IMR-90 (cell line): ENCODE measurements at regions not wholly inside any gene's neighbourhood (a gene's known extent, or its start where the extent isn't known, plus 50 kb on each side); places are given as distances from the start of the nearest gene placed in this dataset.

Source experiments
- ATAC-seq: fragments of 200-7000 bp; cut with Tn5 transposase; 2 replicates; pipeline ENCODE4 v1.9.1; 2020; ENCODE audit warnings: low read depth, mild to moderate bottlenecking, moderate library complexity
- BruUV-seq: library from RNA; stranded (reverse); fragments of 400-500 nt; replicated peaks from 2 replicates; lab custom pipeline; 2021; lab: Mats Ljungman, UMichigan
- CTCF ChIA-PET: fragments of 300-600 bp; formaldehyde crosslinking; extraction: SDS; loops from one replicate; lab custom pipeline; 2021; ENCODE audit warnings: antibody characterized with exemption; lab: Yijun Ruan, JAX
- POLR2A ChIA-PET: fragments of 300-600 bp; sonication (Branson Sonifier 250); formaldehyde crosslinking; loops from one replicate; lab custom pipeline; 2022; ENCODE audit warnings: antibody characterized with exemption; ENCODE audit not compliant: unreplicated experiment; lab: Charles Lee
- DNase-seq: peaks from one replicate; pipeline ENCODE4 v3.0.0; 2013
- H2AFZ ChIP-seq: replicated peaks from 2 replicates; pipeline ENCODE3; 2013; ENCODE audit warnings: low read length, mild to moderate bottlenecking; ENCODE audit not compliant: poor library complexity
- H2AK5ac ChIP-seq: 2 replicates; pipeline ENCODE4 v1.6.1; 2013; ENCODE audit warnings: low read depth, low read length, inconsistent platforms
- H2AK9ac ChIP-seq: replicated peaks from 2 replicates; pipeline ENCODE3; 2013; ENCODE audit warnings: mild to moderate bottlenecking, low read depth, low read length, moderate library complexity; ENCODE audit not compliant: poor library complexity
- H2BK120ac ChIP-seq: 2 replicates; pipeline ENCODE4 v1.6.1; 2013; ENCODE audit warnings: low read depth, low read length, inconsistent platforms
- H2BK15ac ChIP-seq: 3 replicates; pipeline ENCODE4 v1.6.1; 2013; ENCODE audit warnings: low read depth, low read length, inconsistent platforms
- H2BK20ac ChIP-seq: 2 replicates; pipeline ENCODE4 v1.6.1; 2013; ENCODE audit warnings: low read depth, mild to moderate bottlenecking, inconsistent platforms, low read length, moderate library complexity
- H2BK5ac ChIP-seq: 2 replicates; pipeline ENCODE4 v1.6.1; 2013; ENCODE audit warnings: mild to moderate bottlenecking, low read depth, low read length, inconsistent platforms; ENCODE audit not compliant: poor library complexity, severe bottlenecking
- H3K14ac ChIP-seq: replicated peaks from 2 replicates; pipeline ENCODE4 v1.6.1; 2013; ENCODE audit warnings: low read depth, low read length, inconsistent platforms
- H3K18ac ChIP-seq: 2 replicates; pipeline ENCODE4 v1.6.1; 2013; ENCODE audit warnings: low read depth, low read length, control low read depth
- H3K23ac ChIP-seq: 2 replicates; pipeline ENCODE4 v1.6.1; 2013; ENCODE audit warnings: low read depth, low read length, inconsistent platforms
- H3K27ac ChIP-seq: 2 replicates; pipeline ENCODE4 v1.5.1; 2013; ENCODE audit warnings: mild to moderate bottlenecking, control low read depth, low read length; ENCODE audit not compliant: insufficient read depth
- H3K27me3 ChIP-seq: 2 replicates; pipeline ENCODE4 v1.6.1; 2013; ENCODE audit warnings: low read length; ENCODE audit not compliant: control insufficient read depth, insufficient read depth
- H3K36me3 ChIP-seq: 2 replicates; pipeline ENCODE4 v1.6.1; 2013; ENCODE audit warnings: low read length, mixed read lengths; ENCODE audit not compliant: control insufficient read depth, insufficient read depth
- H3K4ac ChIP-seq: 2 replicates; pipeline ENCODE4 v1.6.1; 2013; ENCODE audit warnings: low read depth, low read length, inconsistent platforms
- H3K4me1 ChIP-seq: 2 replicates; pipeline ENCODE4 v1.6.1; 2013; ENCODE audit warnings: low read length, mixed read lengths; ENCODE audit not compliant: control insufficient read depth, insufficient read depth
- H3K4me2 ChIP-seq: 2 replicates; pipeline ENCODE4 v1.6.1; 2013; ENCODE audit warnings: low read depth, mild to moderate bottlenecking, control low read depth, low read length, moderate library complexity
- H3K4me3 ChIP-seq: 2 replicates; pipeline ENCODE4 v1.5.1; 2013; ENCODE audit warnings: low read depth, mild to moderate bottlenecking, control low read depth, low read length, moderate library complexity; ENCODE audit not compliant: insufficient read depth
- H3K56ac ChIP-seq: 2 replicates; pipeline ENCODE4 v1.6.1; 2013; ENCODE audit warnings: low read length, inconsistent platforms; ENCODE audit not compliant: insufficient read depth; ENCODE audit errors: extremely low read depth
- H3K79me1 ChIP-seq, 2 experiments: 2 replicates each; pipeline ENCODE4 v1.6.1; 2013; ENCODE audit warnings: low read length in 2 of 2, inconsistent platforms in 1 of 2, low read depth in 1 of 2
- H3K9ac ChIP-seq: 2 replicates; pipeline ENCODE4 v1.6.1; 2013; ENCODE audit warnings: low read depth, low read length, control low read depth
- H3K9me1 ChIP-seq: 2 replicates; pipeline ENCODE4 v1.6.1; 2013; ENCODE audit warnings: low read length, inconsistent platforms; ENCODE audit not compliant: insufficient read depth
- H3K9me3 ChIP-seq: 2 replicates; pipeline ENCODE4 v1.6.1; 2013; ENCODE audit warnings: low read length; ENCODE audit not compliant: control insufficient read depth, insufficient read depth
- H4K20me1 ChIP-seq: 2 replicates; pipeline ENCODE4 v1.6.1; 2013; ENCODE audit warnings: low read length, inconsistent platforms; ENCODE audit not compliant: insufficient read depth
- H4K5ac ChIP-seq: 2 replicates; pipeline ENCODE4 v1.6.1; 2013; ENCODE audit warnings: mild to moderate bottlenecking, low read depth, low read length, control low read depth
- H4K8ac ChIP-seq, 2 experiments: 2 replicates each; pipeline ENCODE4 v1.6.1; 2013; ENCODE audit warnings: low read depth in 2 of 2, low read length in 2 of 2, control low read depth in 1 of 2, inconsistent platforms in 1 of 2
- H4K91ac ChIP-seq: 2 replicates; pipeline ENCODE4 v1.6.1; 2013; ENCODE audit warnings: low read depth, low read length, inconsistent platforms; ENCODE audit not compliant: insufficient read depth
- BHLHE40 ChIP-seq: fragments of 150-350 bp; IDR thresholded peaks from 2 replicates; pipeline ENCODE4 v1.6.1; 2016; ENCODE audit warnings: mild to moderate bottlenecking, low read depth, low read length
- CEBPB ChIP-seq: IDR thresholded peaks from 2 replicates; pipeline ENCODE4 v1.6.1; 2012; ENCODE audit warnings: low read depth, low read length, improper control_type of control experiment
- CHD1 ChIP-seq: IDR thresholded peaks from 2 replicates; pipeline ENCODE4 v1.6.1; 2012; ENCODE audit warnings: low read depth, low read length, improper control_type of control experiment
- FOS ChIP-seq: fragments of 150-350 bp; IDR thresholded peaks from 2 replicates; pipeline ENCODE4 v1.6.1; 2016; ENCODE audit warnings: low read depth, low read length
- MAFK ChIP-seq: IDR thresholded peaks from 2 replicates; pipeline ENCODE4 v1.6.1; 2012; ENCODE audit warnings: low read depth, low read length, improper control_type of control experiment
- MAZ ChIP-seq: IDR thresholded peaks from 2 replicates; pipeline ENCODE4 v1.6.1; 2012; ENCODE audit warnings: low read depth, mild to moderate bottlenecking, low read length, improper control_type of control experiment, moderate library complexity, borderline replicate concordance
- MXI1 ChIP-seq: IDR thresholded peaks from 2 replicates; pipeline ENCODE4 v1.6.1; 2012; ENCODE audit warnings: low read depth, mild to moderate bottlenecking, low read length, moderate library complexity, borderline replicate concordance
- POLR2A ChIP-seq: IDR thresholded peaks from 2 replicates; pipeline ENCODE4 v1.6.1; 2012; ENCODE audit warnings: mild to moderate bottlenecking, low read depth, low read length
- RAD21 ChIP-seq: IDR thresholded peaks from 2 replicates; pipeline ENCODE4 v1.6.1; 2012; ENCODE audit warnings: low read length, improper control_type of control experiment
- RCOR1 ChIP-seq: IDR thresholded peaks from 2 replicates; pipeline ENCODE4 v1.6.1; 2012; ENCODE audit warnings: mild to moderate bottlenecking, low read length, improper control_type of control experiment; ENCODE audit not compliant: insufficient replicate concordance
- SMC3 ChIP-seq: fragments of 150-350 bp; IDR thresholded peaks from 2 replicates; pipeline ENCODE4 v1.6.1; 2016; ENCODE audit warnings: low read depth, mild to moderate bottlenecking, antibody characterized with exemption, low read length, moderate library complexity
- WGBS, 2 experiments: methylation state at CpG; one replicate each; pipeline versions ENCODE4 v1.1.5 to v1.1.7; 2013; ENCODE audit warnings: missing lambda C conversion rate in 2 of 2; ENCODE audit not compliant: insufficient read length in 1 of 2; ENCODE audit errors: extremely low coverage in 2 of 2; 5-methylcytosine and 5-hydroxymethylcytosine counted together
- dilution Hi-C: fragments of 300-500 bp; cut with HindIII; formaldehyde crosslinking; loops from one replicate; pipeline ENCODE4 v1.14.3; 2018; ENCODE audit warnings: low sequenced_read_pairs; ENCODE audit not compliant: unreplicated experiment
- in situ Hi-C: fragments of 300-500 bp; cut with MboI; formaldehyde crosslinking; loops from 3 replicates; pipeline ENCODE4 v1.14.3; 2019; ENCODE audit warnings: low sequenced_read_pairs, inconsistent platforms, mixed read lengths
- intact Hi-C: fragments of 100-400 bp; cut with micrococcal nuclease; formaldehyde crosslinking; loops from 2 replicates; pipeline ENCODE4 v1.10.0; 2022
- TF ChIP-seq, protein P1 (sequence below): fragments of 150-350 bp; IDR thresholded peaks from 2 replicates; pipeline ENCODE4 v1.6.1; 2016; ENCODE audit warnings: low read depth, mild to moderate bottlenecking, low read length, moderate library complexity, borderline replicate concordance
- TF ChIP-seq, protein P2 (sequence below): conservative IDR thresholded peaks from 2 replicates; pipeline ENCODE4 v1.5.1; 2012; ENCODE audit warnings: mild to moderate bottlenecking, low read depth, low read length, improper control_type of control experiment
- TF ChIP-seq, protein P3 (sequence below): fragments of 150-350 bp; IDR thresholded peaks from 2 replicates; pipeline ENCODE4 v1.6.1; 2017; ENCODE audit warnings: mild to moderate bottlenecking, antibody characterized with exemption, low read length, low read depth

DNA sequence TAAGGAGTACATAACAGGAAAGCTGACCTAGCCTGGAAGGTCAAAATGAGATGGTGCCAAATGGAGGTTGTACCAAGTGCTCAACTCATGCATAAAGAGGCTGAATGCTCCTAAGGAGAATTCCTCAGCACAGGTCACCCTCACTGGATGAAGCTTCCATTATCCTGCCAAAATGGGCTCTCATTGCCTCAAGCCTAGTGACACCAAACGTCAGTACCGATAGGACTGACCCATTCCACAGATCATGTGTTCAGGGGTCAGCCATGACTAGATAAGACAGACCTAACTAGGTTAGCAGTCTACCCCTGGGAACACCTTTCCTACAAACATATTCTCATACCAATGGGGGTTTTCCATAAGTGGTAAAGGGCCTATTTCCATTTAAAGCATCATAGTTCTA is 160.7 kb downstream of the MEX3B start:
- H4K91ac ChIP-seq: no peak overlapping the region
- DNase-seq: no peak
- TF ChIP-seq, protein P1, sequence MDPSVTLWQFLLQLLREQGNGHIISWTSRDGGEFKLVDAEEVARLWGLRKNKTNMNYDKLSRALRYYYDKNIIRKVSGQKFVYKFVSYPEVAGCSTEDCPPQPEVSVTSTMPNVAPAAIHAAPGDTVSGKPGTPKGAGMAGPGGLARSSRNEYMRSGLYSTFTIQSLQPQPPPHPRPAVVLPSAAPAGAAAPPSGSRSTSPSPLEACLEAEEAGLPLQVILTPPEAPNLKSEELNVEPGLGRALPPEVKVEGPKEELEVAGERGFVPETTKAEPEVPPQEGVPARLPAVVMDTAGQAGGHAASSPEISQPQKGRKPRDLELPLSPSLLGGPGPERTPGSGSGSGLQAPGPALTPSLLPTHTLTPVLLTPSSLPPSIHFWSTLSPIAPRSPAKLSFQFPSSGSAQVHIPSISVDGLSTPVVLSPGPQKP: no peak
- TF ChIP-seq POLR2A: no peak
- TF ChIP-seq SMC3: no peak
- TF ChIP-seq MAZ: no peak
- TF ChIP-seq CEBPB: no peak
- TF ChIP-seq, protein P2, sequence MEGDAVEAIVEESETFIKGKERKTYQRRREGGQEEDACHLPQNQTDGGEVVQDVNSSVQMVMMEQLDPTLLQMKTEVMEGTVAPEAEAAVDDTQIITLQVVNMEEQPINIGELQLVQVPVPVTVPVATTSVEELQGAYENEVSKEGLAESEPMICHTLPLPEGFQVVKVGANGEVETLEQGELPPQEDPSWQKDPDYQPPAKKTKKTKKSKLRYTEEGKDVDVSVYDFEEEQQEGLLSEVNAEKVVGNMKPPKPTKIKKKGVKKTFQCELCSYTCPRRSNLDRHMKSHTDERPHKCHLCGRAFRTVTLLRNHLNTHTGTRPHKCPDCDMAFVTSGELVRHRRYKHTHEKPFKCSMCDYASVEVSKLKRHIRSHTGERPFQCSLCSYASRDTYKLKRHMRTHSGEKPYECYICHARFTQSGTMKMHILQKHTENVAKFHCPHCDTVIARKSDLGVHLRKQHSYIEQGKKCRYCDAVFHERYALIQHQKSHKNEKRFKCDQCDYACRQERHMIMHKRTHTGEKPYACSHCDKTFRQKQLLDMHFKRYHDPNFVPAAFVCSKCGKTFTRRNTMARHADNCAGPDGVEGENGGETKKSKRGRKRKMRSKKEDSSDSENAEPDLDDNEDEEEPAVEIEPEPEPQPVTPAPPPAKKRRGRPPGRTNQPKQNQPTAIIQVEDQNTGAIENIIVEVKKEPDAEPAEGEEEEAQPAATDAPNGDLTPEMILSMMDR: no peak
- no peak for TF ChIP-seq CHD1
- TF ChIP-seq RCOR1: no peak
- no peak for TF ChIP-seq RAD21
- TF ChIP-seq MXI1: no peak
- TF ChIP-seq MAFK: no peak
- no peak for TF ChIP-seq FOS
- no peak for TF ChIP-seq BHLHE40
- TF ChIP-seq, protein P3, sequence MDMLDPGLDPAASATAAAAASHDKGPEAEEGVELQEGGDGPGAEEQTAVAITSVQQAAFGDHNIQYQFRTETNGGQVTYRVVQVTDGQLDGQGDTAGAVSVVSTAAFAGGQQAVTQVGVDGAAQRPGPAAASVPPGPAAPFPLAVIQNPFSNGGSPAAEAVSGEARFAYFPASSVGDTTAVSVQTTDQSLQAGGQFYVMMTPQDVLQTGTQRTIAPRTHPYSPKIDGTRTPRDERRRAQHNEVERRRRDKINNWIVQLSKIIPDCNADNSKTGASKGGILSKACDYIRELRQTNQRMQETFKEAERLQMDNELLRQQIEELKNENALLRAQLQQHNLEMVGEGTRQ: no peak
- dilution Hi-C loops: no loop called here
- POLR2A ChIA-PET: no interaction called here
- H3K4me2 ChIP-seq: no peak overlapping the region
- H3K23ac ChIP-seq: no peak overlapping the region
- no peaks in the 10 kb centered on the region for H3K36me3 ChIP-seq
- no peak overlapping the region for H3K56ac ChIP-seq
- H2BK5ac ChIP-seq: no peak overlapping the region
- no peak overlapping the region for H4K8ac ChIP-seq
- in situ Hi-C loops: no loop called here
- ATAC-seq: no peak
- no peak overlapping the region for H3K9ac ChIP-seq
- H3K4me3 ChIP-seq: no peak overlapping the region
- intact Hi-C loops: no loop called here
- no peak overlapping the region for H2AFZ ChIP-seq
- no peak overlapping the region for H2BK20ac ChIP-seq
- peaks cover 12% of the 10 kb centered on the region for H3K4me1 ChIP-seq
- H3K27me3 ChIP-seq: no peaks in the 10 kb centered on the region
- H2AK9ac ChIP-seq: no peak overlapping the region
- H2BK120ac ChIP-seq: no peak overlapping the region
- no peak overlapping the region for H2BK15ac ChIP-seq
- no CpG with 5 or more reads among the region's 2 CpGs for WGBS, 2 experiments
- H3K14ac ChIP-seq: no peak overlapping the region
- no peak overlapping the region for H3K27ac ChIP-seq
- BruUV-seq: no TSS peak
- no peaks in the 10 kb centered on the region for H3K9me3 ChIP-seq
- H3K9me1 ChIP-seq: peaks cover 12% of the 10 kb centered on the region
- CTCF ChIA-PET: no interaction called here
- no peaks in the 10 kb centered on the region for H3K79me1 ChIP-seq
- H2AK5ac ChIP-seq: peak overlapping the region; percentile 45; the same call in 1 of the 2 replicates
- H3K18ac ChIP-seq: no peak overlapping the region
- no peaks in the 10 kb centered on the region for H4K20me1 ChIP-seq
- H4K5ac ChIP-seq: no peak overlapping the region
- no peak overlapping the region for H3K4ac ChIP-seq
